A673 (cell line): ENCODE measurements at regions not wholly inside any gene's neighbourhood (a gene's known extent, or its start where the extent isn't known, plus 50 kb on each side); places are given as distances from the start of the nearest gene placed in this dataset.

ENCODE experiments used
- CTCF ChIP-seq: fragments of 300-800, 200-600 bp; sonication (generic); conservative IDR thresholded peaks from 2 replicates; pipeline ENCODE4 v1.5.1; 2017; ENCODE audit warnings: low read depth, mild to moderate bottlenecking, antibody characterized with exemption, low read length, moderate library complexity, mixed read lengths
- EZH2 ChIP-seq: fragments of 200-600 bp; sonication (generic); IDR thresholded peaks from 2 replicates; pipeline ENCODE4 v1.6.1; 2017; ENCODE audit warnings: borderline replicate concordance, low read depth, mild to moderate bottlenecking, mixed read lengths, antibody characterized with exemption, low read length; ENCODE audit not compliant: poor library complexity, severe bottlenecking

DNA sequence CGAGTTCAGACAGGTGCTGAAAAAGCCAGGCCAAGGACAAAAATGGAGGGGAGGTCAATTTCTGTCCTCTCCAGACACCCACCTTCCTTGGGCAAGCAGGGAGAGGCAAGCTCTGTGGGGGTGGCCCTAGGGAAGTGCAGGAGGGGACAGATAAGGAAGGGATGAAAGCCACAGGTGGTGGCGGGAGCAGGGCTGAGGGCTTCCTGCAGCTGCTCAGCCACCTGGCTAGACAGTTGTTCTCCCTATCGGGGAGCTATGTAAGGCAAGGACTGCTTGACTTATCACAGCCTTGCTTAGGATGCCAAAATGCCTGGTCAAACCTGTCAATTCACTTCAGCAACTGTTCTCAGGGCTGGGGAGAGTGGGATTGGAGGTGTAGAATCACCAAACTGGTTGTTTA, 266.1 kb downstream of the ZSWIM6 start:
- no peak for TF ChIP-seq CTCF
- TF ChIP-seq EZH2, result no peak
